ENCODE measurements at regions not wholly inside any gene's neighbourhood (a gene's known extent, or its start where the extent isn't known, plus 50 kb on each side); places are given as distances from the start of the nearest gene placed in this dataset.
"Not testable (repeated sequence)": the region's sequence is repeated elsewhere in the genome, so short reads cannot be mapped to it uniquely, and the experiment has no call there.

DNA sequence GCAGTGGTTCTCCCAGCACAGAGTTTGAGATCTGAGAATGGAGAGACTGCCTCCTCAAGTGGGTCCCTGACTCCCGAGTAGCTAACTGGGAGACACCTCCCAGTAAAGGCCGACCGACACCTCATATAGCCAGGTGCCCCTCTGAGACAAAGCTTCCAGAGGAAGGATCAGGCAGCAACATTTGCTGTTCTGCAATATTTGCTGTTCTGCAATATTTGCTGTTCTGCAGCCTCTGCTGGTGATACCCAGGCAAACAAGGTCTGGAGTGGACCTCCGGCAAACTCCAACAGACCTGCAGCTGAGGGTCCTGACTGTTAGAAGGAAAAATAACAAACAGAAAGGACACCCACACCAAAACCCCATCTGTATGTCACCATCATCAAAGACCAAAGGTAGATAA lies 560.2 kb downstream of the SOX5 start:
- DNase-seq = not testable (repeated sequence)

DNA sequence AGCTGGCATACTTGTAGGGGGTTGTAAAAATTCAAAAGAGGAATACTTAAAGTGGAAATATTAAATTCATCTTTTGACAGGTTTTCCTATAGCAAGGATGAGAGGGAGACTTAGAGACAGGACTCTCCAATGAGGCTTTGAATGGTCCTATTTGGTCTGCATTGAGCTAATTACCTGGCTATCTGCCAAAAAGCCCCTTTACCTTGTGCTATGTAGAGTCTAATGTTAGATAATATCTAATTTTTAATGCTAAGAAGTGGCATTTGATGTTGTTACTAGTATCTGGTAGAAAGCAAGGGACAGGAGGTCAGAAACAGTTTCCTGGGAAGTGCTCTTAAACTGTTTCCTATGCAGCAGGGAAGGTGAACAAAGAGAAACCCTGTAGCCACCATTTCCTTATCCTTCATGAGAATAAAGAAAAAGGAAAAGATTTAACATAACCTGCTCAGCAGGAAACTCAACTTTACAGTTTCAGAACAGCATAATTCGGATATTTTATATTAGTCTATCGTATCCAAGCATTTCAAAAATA lies 550.0 kb downstream of the SOX5 start:
- DNase-seq = no peak

DNA sequence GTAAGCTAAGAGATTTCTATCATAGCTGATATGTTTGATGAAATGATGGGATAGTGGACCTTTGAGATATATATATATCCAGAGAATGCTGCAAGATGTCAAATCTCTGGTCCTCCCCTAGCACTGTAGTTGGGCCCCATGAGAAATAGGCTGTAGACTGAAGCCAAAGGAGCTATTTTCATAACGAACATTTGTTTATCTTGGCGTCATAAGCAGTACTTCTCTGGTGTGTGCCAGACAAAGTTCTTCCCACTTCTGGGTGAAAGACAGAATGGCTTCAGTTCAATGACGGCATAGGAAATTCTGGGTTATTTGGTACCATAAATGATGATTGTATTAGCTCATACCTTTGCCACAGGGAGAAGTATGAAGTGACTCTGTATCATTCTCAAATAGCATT lies 534.3 kb downstream of the SOX5 start:
- no peak for DNase-seq

DNA sequence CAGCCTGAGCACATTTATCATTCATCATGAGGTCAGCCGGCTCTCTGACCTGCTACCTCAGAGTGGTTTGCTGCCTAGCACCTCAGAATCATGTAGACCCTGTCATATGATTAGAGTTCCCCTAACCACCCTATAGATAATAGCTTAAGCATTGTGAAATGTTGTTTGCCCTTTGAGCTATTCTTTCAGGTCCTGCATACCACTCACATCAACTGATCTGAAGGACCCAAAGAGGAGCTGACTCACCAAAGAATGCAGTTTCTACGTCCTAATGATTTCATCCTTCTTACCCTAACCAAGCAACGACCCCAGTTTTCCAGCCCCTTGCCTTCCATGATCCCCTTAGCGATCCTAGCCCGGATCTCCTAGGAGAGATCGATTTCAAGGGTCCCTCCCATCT lies 527.9 kb downstream of the SOX5 start:
- no peak for DNase-seq

DNA sequence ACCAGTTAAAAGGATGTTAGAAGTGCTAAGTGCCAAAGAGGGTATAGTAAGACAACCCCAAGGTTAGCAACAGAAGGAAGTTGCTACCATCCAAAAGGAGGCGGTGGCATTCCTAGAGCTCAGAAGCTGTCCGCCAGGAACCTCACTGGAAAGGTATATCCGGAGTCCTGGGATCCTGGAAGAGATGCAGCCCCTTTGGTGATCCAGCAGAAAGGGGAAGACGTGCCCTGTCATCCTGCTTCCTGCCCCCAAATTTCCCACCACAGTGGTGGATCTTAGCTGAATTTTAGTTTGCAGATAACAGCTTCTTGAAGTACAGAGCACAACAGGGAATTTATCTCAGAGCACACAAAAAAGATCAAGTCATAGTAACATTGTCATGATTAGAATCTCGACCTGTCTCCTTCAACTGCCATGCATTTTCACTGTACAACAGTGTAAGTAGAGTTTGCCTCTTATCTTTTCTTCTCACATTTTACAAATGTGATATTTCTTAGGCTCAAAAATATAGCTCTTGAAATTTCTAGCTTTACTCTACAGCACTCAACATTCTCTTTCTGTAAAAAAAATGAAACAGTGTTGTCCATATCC lies 526.3 kb downstream of the SOX5 start:
- DNase-seq = no peak

DNA sequence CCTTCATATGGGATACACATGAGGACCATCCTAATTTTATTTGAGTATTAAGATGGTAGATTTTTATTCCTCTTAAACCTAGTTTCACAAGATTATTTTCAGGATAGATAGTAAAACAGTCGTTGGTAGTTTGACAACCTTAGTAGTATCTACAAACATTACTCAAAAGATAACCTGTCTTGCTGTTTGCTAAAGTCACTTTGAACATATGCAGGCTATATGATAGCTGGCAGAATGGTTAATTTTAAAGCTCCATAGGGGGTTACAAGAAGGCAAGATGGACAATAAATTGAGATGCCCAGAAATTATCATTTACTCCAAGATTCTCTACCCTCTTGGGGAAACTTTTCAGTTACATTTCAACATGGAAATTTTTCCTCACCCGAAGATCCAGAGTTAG lies 525.7 kb downstream of the SOX5 start:
- no peak for DNase-seq

DNA sequence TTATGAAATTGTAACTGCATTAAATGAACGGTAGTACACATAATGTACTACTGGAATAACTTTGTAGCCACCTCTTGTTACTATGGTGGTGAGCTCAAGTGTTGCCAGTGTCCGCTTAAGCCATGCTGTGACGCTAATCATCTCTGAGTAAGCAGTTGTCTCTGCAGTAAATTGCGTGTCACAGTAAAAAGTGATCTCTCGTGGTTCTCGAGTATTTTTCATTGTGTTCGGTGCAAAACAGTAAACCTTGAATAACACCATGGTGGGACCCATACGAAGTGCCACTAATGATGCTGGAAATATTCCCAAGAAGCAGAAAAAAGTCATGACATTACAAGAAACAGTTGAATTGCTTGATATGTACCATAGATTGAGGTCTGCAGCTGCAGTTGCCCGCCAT lies 524.8 kb downstream of the SOX5 start:
- DNase-seq = no peak

DNA sequence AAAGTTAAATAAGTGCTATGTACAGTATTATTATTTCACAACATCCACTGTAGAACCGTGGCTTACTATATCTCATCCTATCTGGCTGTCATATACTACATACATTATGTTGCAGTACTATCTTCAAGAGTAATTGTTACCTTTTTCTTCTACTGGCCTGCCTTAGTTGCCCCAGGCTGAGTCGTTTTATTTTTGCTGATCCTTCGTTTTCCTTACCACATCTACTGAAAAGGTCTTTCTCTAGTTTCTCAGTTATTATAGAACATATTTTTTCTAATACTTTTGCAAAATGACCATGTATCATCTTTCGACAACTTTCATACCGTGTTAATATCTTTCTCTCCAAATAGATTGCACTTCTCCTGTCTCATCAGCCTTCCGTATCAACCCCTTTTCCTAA lies 523.1 kb downstream of the SOX5 start:
- DNase-seq = no peak

DNA sequence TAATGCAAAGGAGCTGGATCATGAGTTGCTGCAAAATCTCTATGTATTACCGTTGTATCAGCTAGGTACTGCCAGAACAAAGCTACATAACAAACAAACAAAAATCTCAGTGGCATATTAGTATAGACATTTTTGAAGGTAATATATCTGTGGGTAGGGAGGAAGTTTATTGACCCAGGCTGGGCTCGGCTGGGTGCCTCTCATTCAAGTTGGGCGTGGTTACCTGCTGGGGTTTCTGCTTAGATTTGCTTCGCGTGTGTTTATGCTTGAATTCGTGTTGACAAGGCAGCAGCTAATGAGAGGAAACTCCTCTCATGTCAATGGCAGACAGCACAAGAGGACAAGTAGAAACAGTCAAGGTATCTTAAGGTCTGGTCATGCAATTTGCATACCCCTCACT lies 520.7 kb downstream of the SOX5 start:
- no peak for DNase-seq

DNA sequence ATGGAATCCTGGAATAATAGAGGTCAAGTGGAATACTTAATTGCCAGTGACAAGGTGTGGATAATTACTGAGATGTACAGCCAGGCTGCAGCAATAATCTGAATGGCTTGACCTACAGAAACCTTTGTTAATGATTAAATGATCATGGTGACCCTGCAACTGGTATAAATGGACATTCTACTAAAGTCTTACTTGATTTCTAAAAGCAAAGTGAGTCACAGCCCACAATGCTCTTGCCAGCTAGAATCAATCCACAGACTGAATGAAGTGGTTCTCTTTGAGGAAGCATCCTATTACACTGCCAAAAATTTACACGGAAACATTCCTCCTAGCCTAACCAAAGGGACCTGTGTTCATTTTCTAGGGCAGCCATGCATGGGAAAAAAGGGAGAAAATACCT lies 518.5 kb downstream of the SOX5 start:
- no peak for DNase-seq

DNA sequence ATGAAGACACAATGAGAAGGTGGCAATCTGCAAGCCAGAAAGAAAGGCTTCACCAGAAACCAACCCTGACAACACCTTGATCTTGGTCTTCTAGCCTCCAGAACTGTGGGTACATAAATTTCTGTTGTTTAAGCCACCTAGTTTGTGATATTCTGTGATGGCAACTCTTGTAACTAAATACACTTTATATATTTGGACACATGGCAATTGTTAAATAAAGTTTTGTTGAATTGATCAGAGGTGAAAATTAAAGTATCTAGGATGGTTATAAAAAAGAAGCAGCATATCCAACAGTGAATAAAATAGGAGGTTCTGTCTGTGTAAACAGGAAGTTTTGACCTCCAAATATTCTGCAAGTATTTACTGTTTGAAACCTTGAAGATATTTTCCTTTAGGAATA lies 516.3 kb downstream of the SOX5 start:
- no peak for DNase-seq

DNA sequence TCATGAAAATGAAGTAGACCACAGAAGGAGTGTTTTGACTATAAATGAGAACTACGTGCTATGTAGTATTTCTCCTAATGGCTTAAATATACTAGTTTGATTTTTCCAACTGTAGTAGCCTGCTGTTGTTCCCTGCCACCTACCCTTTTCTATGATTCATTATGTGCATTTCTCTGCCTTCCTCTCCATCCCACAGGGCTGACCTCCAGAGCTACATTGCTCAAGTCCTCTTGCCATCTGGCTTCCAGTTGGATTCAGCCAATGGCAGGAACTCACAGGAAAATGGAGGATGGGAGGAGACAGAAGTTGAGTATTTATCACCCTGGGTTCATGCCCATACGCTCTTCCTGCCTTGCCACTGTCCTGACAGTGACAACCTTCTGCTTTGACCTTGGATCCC lies 515.3 kb downstream of the SOX5 start:
- DNase-seq = no peak

DNA sequence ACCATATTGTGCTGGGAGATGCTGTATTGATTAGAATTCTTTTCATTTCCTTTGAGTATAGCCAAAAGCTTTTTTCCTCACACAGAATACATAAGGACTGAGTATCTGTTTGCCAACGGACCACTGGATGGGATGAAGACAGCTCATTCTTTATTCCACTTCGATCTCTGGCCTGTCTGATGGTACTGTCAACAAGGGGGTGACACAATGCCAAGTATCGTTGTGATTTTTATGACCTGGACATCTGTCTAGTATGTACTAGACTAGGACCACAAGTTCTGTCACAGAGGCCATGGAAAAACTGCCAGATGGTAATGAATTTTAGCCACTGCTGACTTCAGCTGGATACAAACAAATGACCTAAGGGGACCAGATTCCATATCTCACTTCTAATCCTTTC lies 502.7 kb downstream of the SOX5 start:
- no peak for DNase-seq

DNA sequence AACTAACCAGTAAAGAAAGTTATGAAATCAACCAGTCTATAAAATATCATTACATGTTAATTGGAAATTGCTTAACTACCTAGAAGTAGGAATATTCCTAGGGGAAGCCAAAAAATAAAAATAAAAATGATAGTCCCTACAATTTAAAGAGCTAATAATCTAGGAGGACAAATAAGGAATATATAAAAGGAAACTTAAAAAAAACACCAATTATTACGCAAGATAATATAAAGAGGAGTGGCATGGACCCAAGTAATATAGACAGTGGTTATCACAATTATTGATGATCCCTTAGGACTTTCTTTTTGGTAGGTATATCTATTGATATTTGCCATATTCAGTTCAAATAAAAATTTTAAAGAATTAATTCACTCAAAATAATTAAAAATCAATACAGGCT lies 498.7 kb downstream of the SOX5 start:
- no peak for DNase-seq

DNA sequence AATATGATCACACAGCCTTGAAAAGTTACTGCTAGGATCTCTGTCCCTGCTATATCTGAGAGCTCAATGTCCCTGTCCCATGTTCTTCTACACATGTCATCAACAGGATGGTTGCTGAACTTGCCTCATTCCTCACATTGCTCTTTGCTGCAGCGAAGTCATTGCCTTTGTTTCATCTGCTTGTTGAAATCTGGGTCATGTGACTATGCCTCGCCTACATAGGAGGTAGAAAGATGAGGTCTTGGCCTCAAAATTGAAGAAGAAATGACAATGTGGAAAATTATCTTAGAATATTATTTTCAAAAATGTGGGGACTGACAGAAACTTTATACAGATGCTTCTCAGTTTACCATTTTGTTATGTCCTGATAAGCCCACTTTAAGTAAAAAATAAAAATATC lies 494.2 kb downstream of the SOX5 start:
- no peak for DNase-seq

DNA sequence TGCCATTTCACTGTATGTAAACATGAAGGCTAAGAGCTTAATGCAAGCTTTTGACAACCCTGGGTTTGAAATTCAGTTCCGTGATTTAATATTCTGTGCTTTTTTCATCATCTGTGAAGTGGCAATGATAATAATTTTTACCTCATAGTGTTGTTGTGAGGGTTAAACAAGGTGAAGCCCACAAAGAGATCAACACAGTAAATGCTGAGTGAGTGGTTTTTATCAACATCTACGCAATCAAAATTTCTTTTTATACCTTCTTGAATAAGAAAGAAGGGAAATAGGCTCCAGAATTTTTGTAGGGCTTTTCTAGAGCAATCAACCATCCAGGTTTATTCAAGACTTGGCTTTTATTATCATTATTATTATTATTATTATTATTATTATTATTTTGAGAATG lies 490.8 kb downstream of the SOX5 start:
- no peak for DNase-seq

DNA sequence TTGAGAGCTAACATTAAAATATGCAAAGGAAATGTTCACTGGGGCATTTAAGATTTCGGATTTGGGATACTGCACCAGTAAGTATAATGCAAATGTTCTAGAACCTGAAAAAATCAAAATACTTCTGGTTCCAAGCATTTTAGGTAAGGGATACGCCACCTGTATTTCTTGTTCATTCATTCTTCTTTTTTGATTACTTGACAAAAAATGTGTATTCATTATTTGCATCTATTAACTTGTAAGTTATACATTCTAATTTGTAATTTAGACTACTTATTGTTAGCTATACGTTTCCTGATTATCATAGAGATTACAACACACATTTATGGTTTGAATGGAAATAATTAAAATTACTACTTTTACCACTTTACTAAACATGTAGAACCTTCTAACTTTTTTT lies 486.9 kb downstream of the SOX5 start:
- DNase-seq = no peak

DNA sequence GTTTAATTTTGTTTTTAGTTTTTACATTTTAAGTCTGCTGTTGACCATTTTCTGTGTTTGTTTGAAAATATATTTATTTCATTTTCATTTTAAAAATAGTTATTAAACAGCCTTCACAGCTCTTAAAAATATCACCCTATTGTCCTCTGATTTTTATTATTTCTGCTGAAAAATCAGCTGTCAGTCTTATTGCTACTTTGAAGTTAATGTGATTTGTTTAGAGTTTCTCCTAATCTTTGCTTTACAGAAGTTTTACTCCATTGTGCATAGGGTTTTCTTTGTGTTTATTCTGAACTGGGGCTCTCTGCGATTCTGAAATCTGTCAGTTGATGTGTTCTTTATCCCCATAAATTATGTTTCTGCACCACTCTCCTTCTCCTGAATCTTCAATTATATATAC lies 486.3 kb downstream of the SOX5 start:
- no peak for DNase-seq

DNA sequence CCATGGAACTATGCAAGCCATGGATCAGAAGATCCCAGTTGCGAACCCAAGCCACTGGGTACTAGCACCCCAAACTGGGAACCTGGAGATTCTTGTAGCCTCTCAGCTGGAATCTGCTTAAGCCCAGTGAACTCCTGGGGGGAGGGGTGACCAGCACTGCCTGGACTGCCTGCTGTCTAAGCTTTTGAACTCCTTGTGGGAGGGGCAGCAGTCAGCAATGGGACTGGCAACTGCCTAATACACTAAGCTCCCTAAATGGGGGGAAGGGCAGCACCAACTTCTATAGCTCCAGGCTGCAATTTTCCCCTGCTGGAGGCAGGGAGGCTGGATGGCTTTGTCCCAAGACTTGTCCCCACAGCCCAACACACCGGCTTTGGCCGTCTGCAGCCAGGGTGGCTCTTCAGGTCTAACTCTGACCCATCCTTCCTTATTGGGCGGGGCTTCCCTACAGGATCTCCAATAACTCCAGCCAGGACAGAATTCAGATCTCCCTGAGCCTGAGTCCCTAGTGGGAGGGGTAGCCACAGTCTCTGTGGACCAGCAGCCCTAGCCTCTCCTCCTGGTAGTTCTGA lies 485.1 kb downstream of the SOX5 start:
- no peak for DNase-seq

DNA sequence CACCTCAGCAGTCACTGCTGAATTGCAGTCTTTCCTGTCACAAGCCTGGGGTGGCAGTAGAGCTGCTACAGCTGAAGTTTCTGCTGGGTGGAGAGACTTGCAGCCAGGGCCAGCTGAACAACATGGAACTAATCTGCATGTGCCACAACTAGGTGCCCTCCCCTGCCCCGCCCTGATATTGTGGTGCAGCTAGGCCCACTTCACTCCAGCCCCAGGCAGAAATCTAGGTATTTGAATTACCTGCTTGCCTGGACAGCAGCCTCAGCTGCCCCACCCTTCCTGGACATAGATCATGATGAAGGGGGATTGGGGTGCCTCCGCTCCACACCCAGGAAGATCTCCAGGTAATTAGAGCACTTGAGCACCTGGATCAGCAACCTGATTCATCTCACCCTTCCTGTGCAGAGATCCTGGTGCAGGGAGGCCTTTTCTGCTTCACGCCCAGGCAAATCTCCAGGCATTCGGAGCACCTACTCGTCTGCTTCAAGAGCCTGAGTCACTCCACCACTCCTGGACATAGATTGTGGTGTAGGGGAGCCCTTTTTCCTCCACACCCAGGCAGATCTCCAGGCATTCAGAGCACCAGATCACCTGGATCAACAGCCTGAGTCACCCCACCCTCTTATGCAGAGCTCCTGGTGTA lies 477.0 kb downstream of the SOX5 start:
- DNase-seq = no peak

DNA sequence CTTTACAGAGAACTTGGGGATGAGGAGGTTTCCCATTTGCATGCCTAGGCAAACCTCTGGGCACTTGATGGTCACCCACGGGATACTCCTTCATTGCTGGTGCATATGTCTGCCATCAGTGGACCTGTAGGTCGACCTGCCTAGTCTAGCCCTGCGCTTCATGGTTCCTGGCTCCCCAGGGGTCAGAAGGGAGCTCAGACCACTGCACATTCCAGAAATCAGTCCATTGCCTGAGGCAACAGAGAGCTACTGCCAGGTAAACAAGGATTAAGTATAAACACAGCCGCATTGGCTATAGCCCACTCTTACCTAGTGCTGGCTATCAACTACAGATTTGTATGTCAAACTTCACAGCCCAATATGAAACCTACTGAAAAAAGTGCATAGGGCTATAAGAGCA lies 476.4 kb downstream of the SOX5 start:
- no peak for DNase-seq

DNA sequence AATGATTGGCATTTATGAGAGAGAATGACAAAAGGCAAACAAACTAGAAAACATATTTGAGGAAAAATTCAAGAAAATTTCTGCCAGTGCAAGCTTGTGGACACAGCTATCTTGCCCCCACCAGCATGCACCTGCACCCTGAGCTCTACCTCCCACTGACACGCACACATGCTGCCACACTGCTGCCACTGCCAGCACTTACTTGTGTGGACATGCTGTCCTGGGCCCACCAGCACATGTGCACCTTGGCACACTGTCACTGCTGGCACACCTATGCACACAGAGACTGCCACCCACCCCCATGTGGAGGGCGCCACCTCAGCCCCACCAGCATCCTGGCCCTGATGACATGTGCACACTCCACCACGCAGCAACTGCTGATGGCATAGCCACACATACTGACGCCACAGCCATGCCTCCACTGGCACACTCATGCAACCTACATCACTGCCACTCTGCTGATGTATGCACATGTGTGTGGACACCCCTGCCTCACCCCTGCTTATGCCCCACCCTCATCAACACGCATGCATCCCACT lies 475.0 kb downstream of the SOX5 start:
- DNase-seq = no peak

Measured in T1000 (cell line).